ENCODE measurements at regions not wholly inside any gene's neighbourhood (a gene's known extent, or its start where the extent isn't known, plus 50 kb on each side); places are given as distances from the start of the nearest gene placed in this dataset.
"Not testable (repeated sequence)": the region's sequence is repeated elsewhere in the genome, so short reads cannot be mapped to it uniquely, and the experiment has no call there.

DNA sequence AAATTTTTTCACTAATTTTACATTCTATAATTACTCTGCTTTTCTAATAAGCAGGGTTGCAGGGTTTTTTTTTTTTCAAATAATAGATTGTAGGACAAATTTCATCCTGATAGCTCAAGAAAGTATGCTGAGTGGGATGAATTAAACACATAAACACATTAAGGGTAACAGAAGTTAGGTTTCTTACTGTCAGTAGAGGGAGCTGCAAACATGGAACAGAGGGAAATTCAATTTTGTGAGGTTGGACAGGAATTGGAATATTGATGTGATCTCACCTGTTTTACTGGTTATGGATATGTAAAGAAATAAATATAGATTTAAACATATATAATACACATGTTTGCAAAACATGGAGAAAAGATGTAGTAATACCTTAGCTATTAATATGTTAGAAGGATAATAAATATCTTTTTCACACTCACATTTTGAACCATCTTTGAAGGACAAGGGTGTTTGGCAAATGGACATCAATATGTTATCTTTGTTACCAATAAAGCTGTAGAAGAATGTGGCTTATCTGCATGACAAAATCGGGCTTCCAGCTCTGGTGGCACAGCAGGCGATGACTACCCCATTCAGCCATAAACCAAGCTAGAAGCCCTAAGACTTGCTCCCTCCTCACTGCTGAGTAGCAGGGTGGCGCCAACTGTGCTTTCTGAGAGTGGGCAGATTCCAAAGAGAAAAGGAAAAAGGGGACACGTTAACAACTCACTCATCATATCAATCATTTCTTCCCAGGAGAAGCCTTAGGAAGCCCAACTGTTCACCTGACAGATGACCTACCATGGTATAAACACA, 1257.4 kb downstream of the GATA3 start:
- Histone ChIP-seq H3K36me3 (no peaks in the 10 kb centered on the region), H3K27me3 (no peaks in the 10 kb centered on the region), H3K4me3 (no peak overlapping the region), H3K9me3 (no peaks in the 10 kb centered on the region)
- DNase-seq = no peak

- Histone ChIP-seq H3K27me3 (no peaks in the 10 kb centered on the region), H3K9me3 (no peaks in the 10 kb centered on the region), H3K36me3 (no peaks in the 10 kb centered on the region), H3K4me3 (no peak overlapping the region)
- DNase-seq = no peak
These were observed 1260.8 kb downstream of the GATA3 start for GRCh38 chr10:9315292-9315691.

DNA sequence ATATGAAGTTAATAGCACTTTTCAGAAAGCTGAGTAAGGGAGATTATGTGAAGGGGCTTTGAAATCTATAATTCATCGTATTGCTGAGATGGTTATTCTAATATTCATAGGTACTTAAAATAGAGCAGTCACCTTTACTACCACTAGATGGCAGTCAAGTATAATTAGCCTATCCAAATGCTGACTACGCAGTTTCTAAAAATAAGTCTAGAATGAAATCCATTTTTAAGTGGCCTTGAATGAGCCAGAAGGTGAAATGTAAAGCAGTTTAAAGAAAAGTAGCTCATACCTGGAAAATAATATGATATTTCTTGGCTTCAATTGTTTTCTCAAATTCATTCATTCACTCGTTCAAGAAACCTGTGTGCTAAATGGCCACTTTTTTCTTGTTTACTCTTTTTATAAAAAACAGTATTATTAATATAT, 1277.1 kb downstream of the GATA3 start:
- no peak for DNase-seq
- H3K4me3 ChIP-seq = no peak overlapping the region
- no peaks in the 10 kb centered on the region for H3K9me3 ChIP-seq
- no peaks in the 10 kb centered on the region for H3K27me3 ChIP-seq
- no peaks in the 10 kb centered on the region for H3K36me3 ChIP-seq

DNA sequence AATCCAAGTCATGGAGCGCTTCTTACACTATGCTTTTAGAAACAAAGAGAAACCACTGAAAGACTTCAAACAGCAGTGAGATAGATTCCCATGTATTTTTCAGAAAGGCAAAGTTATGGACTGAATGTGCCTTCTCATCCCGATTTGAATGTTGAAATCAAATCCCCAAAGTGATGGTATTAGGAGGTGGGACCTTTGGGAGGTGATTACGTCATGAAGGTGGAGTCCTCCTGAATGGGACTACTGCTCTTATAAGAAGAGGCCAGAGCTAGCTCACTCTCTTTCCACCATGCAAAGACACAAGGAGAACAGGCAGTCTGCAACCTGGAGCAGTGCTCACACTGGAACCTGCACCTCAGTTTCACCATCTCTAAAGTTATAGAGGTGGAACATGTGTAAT, 1279.8 kb downstream of the GATA3 start:
- DNase-seq = no peak
- Histone ChIP-seq H3K27me3 (no peaks in the 10 kb centered on the region), H3K9me3 (no peaks in the 10 kb centered on the region), H3K36me3 (no peaks in the 10 kb centered on the region), H3K4me3 (no peak overlapping the region)

- Histone ChIP-seq H3K9me3 (no peaks in the 10 kb centered on the region), H3K27me3 (no peaks in the 10 kb centered on the region), H3K4me3 (no peak overlapping the region), H3K36me3 (no peaks in the 10 kb centered on the region)
- no peak for DNase-seq
These were observed 1285.2 kb downstream of the GATA3 start for GRCh38 chr10:9339716-9340115.

DNA sequence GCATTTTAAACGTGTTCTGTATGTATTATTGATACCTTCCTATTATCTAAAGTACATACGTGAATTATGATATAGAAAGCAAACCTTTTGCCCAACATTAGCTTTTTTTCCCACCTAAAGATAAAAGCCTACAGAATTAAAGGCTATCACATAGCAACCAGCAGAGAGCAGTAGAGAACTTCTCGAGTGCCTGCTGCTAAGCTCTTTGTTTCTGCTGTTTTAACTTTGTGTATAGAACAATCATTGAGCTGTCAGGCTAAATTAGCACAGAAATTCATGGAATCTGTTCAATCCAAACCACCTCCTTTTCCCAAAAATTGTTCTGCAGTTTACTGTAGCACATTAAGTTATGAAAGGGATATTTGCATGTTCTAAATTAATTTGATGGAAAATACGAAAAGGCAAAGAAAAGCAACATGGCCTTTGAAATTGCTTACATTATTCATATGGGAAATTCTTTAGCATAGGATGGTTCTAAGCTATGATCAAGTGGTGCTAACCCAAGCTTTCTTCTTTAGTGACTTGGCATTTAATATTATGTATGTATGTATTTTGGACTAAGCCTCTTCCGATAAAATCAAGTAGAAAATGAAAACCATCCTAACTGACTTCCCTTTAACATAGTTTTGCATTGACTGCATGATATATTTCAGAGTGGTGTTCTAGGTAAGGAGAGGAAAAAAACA, 1288.5 kb downstream of the GATA3 start:
- H3K9me3 ChIP-seq = peaks cover 4% of the 10 kb centered on the region; the same call in 1 of the 2 replicates
- no peak for DNase-seq
- H3K4me3 ChIP-seq = no peak overlapping the region
- H3K27me3 ChIP-seq = no peaks in the 10 kb centered on the region
- H3K36me3 ChIP-seq = no peaks in the 10 kb centered on the region

DNA sequence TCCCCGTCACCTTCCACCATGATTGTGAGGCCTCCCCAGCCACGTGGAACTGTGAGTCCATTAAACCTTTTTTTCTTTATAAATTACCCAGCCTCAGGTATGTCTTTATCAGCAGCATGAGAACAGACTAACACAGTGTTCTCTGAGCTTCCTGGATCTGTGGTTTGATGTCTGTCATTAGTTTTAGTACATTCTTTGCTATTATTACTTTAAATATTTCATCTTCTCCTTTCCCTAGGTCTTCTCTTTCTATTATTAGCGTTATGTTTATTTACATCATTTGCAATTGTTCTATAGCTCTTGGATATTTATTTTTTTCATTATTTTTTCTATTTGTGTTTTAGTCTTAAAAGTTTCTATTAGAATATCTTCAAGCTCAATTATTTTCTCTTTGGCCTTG, 1293.4 kb downstream of the GATA3 start:
- H3K9me3 ChIP-seq, H3K4me3 ChIP-seq, DNase-seq, H3K27me3 ChIP-seq, H3K36me3 ChIP-seq: not testable (repeated sequence)

- Histone ChIP-seq H3K36me3 (no peaks in the 10 kb centered on the region), H3K27me3 (no peaks in the 10 kb centered on the region), H3K9me3 (no peaks in the 10 kb centered on the region), H3K4me3 (no peak overlapping the region)
- no peak for DNase-seq
These were observed 1303.0 kb downstream of the GATA3 start for GRCh38 chr10:9357471-9357870.

DNA sequence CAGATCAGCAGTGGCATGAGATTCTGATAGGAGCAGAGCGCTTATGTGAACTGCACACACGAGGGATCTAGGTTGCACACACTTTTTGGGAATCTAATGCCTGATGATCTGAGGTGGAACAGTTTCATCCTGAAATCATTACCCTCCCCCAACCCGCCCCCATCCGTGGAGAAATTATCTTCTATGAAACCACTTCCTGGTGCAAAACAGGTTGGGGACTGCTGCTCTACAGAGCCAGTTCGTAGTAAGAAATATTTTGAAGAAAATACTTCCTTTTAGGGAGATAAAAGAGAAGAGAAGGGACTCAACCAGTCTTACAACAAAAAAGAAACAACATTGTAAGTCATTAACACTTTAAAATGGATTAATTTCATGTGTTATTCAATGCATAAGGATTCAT, 1308.2 kb downstream of the GATA3 start:
- H3K36me3 ChIP-seq = no peaks in the 10 kb centered on the region
- no peaks in the 10 kb centered on the region for H3K9me3 ChIP-seq
- H3K27me3 ChIP-seq = no peaks in the 10 kb centered on the region
- H3K4me3 ChIP-seq = no peak overlapping the region
- no peak for DNase-seq

- Histone ChIP-seq H3K36me3 (no peaks in the 10 kb centered on the region), H3K4me3 (no peak overlapping the region), H3K9me3 (no peaks in the 10 kb centered on the region), H3K27me3 (no peaks in the 10 kb centered on the region; the same call in 1 of the 2 replicates)
- DNase-seq = no peak
These were observed 1324.7 kb downstream of the GATA3 start for GRCh38 chr10:9379183-9379582.

- no peak for DNase-seq
- no peak overlapping the region for H3K4me3 ChIP-seq
- H3K9me3 ChIP-seq = no peaks in the 10 kb centered on the region
- no peaks in the 10 kb centered on the region for H3K36me3 ChIP-seq
- no peaks in the 10 kb centered on the region; the same call in 1 of the 2 replicates for H3K27me3 ChIP-seq
These were observed 1327.4 kb downstream of the GATA3 start for GRCh38 chr10:9381733-9382532.

DNA sequence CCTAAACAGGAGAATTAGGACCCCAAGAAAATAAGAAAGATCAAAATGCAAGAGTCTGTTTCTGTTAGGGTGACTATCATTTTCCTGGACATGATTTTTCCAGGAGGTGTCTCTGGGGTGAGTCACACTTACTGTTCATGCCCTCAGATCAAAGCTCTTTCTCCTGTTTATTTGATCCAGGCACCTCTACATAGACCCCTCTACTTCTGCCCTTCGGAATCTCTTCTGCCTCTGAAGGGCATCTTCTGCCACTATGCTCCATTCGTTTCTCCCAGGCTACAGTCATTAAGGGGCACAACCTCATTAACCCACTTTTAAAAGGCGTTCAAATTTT, 1328.0 kb downstream of the GATA3 start:
- Histone ChIP-seq H3K36me3 (no peaks in the 10 kb centered on the region), H3K9me3 (no peaks in the 10 kb centered on the region), H3K27me3 (no peaks in the 10 kb centered on the region; the same call in 1 of the 2 replicates), H3K4me3 (no peak overlapping the region)
- no peak for DNase-seq

DNA sequence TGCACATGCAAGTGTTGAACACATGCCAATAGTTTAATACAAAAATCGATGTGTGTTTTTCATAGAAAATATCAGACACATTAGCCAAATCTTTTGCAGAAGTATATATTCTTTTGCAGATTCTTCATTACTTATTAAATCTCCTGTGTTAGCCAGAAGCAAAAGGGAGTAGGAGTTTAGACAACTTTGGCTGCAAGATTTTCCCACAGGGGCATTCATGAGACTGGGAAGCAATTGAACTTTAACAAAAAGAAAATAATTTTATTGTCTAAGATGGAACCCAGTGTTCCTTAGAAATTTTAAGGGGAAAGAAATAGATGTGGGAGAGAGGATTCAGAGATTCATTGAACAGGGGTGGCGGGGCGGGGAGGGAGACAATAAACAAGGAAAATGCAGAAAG, 1336.0 kb downstream of the GATA3 start:
- H3K27me3 ChIP-seq = no peaks in the 10 kb centered on the region
- 0 out of 2 replicates have a peak, but pooled peaks cover 2% of the 10 kb centered on the region for H3K9me3 ChIP-seq
- DNase-seq = no peak
- no peak overlapping the region for H3K4me3 ChIP-seq
- H3K36me3 ChIP-seq = no peaks in the 10 kb centered on the region

DNA sequence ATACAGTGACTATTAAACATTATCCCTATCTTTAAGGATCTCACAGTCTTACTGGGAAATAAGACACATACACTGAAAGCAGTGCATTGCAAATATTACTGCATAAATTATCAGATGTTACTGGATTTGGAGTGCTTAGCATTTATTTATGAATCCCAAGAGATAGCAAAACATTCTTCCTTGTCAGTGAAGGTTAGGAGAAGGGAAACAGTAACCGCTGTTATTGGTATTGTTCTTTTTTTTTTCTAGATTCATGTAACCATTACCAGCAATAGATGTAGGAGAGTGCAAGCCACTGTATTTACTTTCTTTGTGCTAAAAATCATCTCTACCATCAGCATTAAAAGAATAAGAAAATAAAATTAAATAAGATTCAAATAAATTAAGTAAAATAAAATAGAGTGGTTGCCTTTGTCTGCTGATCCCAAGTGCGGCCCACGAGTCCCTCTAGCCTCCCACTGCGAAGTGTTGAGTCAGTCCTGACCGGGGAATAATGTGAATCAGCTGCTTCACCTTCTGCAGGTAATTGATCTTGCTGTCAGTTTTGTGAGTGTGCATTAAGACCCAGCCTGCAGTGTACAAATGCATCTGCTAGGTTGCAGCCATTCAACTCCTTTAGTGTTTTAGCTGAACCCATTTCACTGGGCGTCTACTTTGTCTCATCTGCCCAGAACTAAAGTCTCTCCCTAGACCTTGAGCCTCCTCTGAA, 1344.9 kb downstream of the GATA3 start:
- Histone ChIP-seq H3K9me3 (no peaks in the 10 kb centered on the region; the same call in 1 of the 2 replicates), H3K36me3 (no peaks in the 10 kb centered on the region), H3K27me3 (no peaks in the 10 kb centered on the region), H3K4me3 (no peak overlapping the region)
- DNase-seq = no peak

- peak; percentile 33 for DNase-seq
- H3K36me3 ChIP-seq, H3K9me3 ChIP-seq, H3K4me3 ChIP-seq, H3K27me3 ChIP-seq: not testable (repeated sequence)
These were observed 1347.6 kb downstream of the GATA3 start for GRCh38 chr10:9402067-9402466.

GRCh38 chr10:9402507-9403195, 1348.2 kb downstream of the GATA3 start:
- not testable (repeated sequence) for H3K4me3 ChIP-seq, H3K27me3 ChIP-seq, DNase-seq, H3K36me3 ChIP-seq, H3K9me3 ChIP-seq
